Upper lobe of left lung (tissue), 6 donors: ENCODE measurements at regions not wholly inside any gene's neighbourhood (a gene's known extent, or its start where the extent isn't known, plus 50 kb on each side); places are given as distances from the start of the nearest gene placed in this dataset.

Experiments used
- ATAC-seq, 2 donors: fragments of 200-7000 bp; cut with Tn5 transposase; one replicate each; pipeline ENCODE4 v1.9.1; 2022; ENCODE audit warnings: mild to moderate bottlenecking in 2 of 2, moderate library complexity in 2 of 2; ENCODE audit not compliant: low FRiP score in 2 of 2
- DNase-seq, 2 donors: peaks; one replicate each; pipeline ENCODE4 v3.0.0-alpha.2; 2019 to 2020
- H3K27ac ChIP-seq, 4 donors: fragments of 200-600 bp; sonication (generic); one replicate each; pipeline ENCODE4 v1.5.1; 2016 to 2019
- H3K27me3 ChIP-seq, 4 donors: fragments of 200-600 bp; sonication (generic); one replicate each; pipeline ENCODE4 v1.5.1; 2017 to 2019
- H3K36me3 ChIP-seq, 4 donors: fragments of 200-600 bp; sonication (generic); one replicate each; pipeline ENCODE4 v1.5.1; 2016 to 2019
- H3K4me1 ChIP-seq, 4 donors: fragments of 200-600 bp; sonication (generic); one replicate each; pipeline ENCODE4 v1.5.1; 2018 to 2019
- H3K4me3 ChIP-seq, 4 donors: fragments of 200-600 bp; sonication (generic); one replicate each; pipeline ENCODE4 v1.5.1; 2017 to 2019; ENCODE audit warnings: mild to moderate bottlenecking in 2 of 4, moderate library complexity in 1 of 4
- H3K9me3 ChIP-seq, 4 donors: fragments of 200-600 bp; sonication (generic); one replicate each; pipeline ENCODE4 v1.5.1; 2018 to 2019
- CTCF ChIP-seq, 6 experiments: fragments of 450-650 bp in 4 of 6; fragments of 200-600 bp in 2 of 6; sonication (generic) in 2 of 6; IDR thresholded peaks; one replicate each; pipeline ENCODE4 v1.5.1; 2016 to 2019; ENCODE audit warnings: antibody characterized with exemption in 6 of 6
- EP300 ChIP-seq, 4 donors: sonication (generic); formaldehyde crosslinking; IDR thresholded peaks; one replicate each; pipeline ENCODE4 v1.5.1; 2017; ENCODE audit warnings: antibody characterized with exemption in 4 of 4, control low read depth in 2 of 4
- POLR2A ChIP-seq, 4 donors: fragments of 450-650 bp; IDR thresholded peaks; one replicate each; pipeline ENCODE4 v1.5.1; 2016 to 2017; ENCODE audit warnings: antibody characterized with exemption in 4 of 4, mild to moderate bottlenecking in 2 of 4
- POLR2AphosphoS5 ChIP-seq, 2 donors: sonication (generic); formaldehyde crosslinking; IDR thresholded peaks; one replicate each; pipeline ENCODE4 v1.5.1; 2017; ENCODE audit warnings: antibody characterized with exemption in 2 of 2
- WGBS, 2 donors: methylation state at CpG; one replicate each; pipeline ENCODE4 v1.1.5; 2017 to 2018; 5-methylcytosine and 5-hydroxymethylcytosine counted together
- donor health status: DM: no; HTN: no; CAD: no; lungs with moderate emphysema.
- donor health status: DM: no; HTN: yes; CAD: no; lungs with severe emphysema.

- no peaks in the 10 kb centered on the region for H3K36me3 ChIP-seq
- H3K27ac ChIP-seq = no peak overlapping the region
- H3K4me1 ChIP-seq = peaks cover 0 to 8% (median 5%) of the 10 kb centered on the region in 4 donors
- H3K4me3 ChIP-seq = no peak overlapping the region
- ATAC-seq (peak in 1 of 2 donors; percentile 56), DNase-seq (peak in 1 of 2 donors; percentile 68)
- no peaks in the 10 kb centered on the region for H3K9me3 ChIP-seq
- TF ChIP-seq CTCF (IDR thresholded peaks at IDR 0.05) (no peak), POLR2A (IDR thresholded peaks at IDR 0.05) (no peak), POLR2AphosphoS5 (IDR thresholded peaks at IDR 0.05) (no peak), EP300 (IDR thresholded peaks at IDR 0.05) (no peak)
- 85 to 90% methylated on average over 17 of the region's 17 CpGs for WGBS, 2 donors
- H3K27me3 ChIP-seq = no peaks in the 10 kb centered on the region
Observed at GRCh38 chr2:9778471-9779316, 64.6 kb upstream of the TAF1B start.

DNA sequence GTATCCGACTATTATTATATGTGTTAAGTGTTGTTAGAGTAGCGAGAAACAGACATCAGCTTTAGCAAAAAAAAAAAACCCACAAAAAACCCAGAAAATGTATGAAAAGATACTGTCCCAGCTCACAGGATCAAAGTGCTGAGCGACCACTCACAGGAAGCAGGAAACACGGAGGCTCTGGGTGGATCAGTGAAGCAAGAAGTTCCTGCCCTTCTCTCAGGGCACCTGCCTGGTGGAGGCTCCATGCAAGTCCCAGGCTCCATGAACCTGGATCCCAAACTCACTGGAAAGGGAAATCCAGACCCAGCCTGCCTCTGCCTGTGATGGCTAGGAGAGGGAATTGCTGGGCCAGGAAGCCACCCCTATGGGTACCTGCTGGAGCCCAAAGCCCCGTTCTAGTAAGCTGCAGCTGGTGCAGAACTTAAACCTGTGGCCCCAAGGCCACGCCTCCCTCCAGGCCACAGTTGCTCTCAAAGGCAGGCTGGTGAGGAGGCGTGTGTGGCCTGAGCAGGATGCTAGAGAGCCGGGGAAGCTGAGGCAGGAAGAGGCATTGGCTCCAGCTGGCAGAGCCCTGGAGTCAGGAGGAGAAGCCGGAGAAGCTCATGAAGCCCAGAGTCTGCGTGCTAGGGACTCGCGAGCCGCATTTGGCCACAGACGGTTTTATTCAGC, 63.5 kb upstream of the TAF1B start:
- TF ChIP-seq POLR2AphosphoS5 (IDR thresholded peaks at IDR 0.05) = no peak
- TF ChIP-seq CTCF (IDR thresholded peaks at IDR 0.05) = no peak
- no peak for TF ChIP-seq POLR2A (IDR thresholded peaks at IDR 0.05)
- TF ChIP-seq EP300 (IDR thresholded peaks at IDR 0.05) = no peak
- no peak overlapping the region for H3K27ac ChIP-seq
- ATAC-seq (no peak), DNase-seq (no peak)
- WGBS, 2 donors = 79 to 82% methylated on average over 13 to 14 of the region's 14 CpGs
- H3K9me3 ChIP-seq = no peaks in the 10 kb centered on the region
- no peaks in the 10 kb centered on the region for H3K36me3 ChIP-seq
- H3K4me1 ChIP-seq = peaks cover 0 to 5% (median 5%) of the 10 kb centered on the region in 4 donors
- no peak overlapping the region for H3K4me3 ChIP-seq
- H3K27me3 ChIP-seq = no peaks in the 10 kb centered on the region

DNA sequence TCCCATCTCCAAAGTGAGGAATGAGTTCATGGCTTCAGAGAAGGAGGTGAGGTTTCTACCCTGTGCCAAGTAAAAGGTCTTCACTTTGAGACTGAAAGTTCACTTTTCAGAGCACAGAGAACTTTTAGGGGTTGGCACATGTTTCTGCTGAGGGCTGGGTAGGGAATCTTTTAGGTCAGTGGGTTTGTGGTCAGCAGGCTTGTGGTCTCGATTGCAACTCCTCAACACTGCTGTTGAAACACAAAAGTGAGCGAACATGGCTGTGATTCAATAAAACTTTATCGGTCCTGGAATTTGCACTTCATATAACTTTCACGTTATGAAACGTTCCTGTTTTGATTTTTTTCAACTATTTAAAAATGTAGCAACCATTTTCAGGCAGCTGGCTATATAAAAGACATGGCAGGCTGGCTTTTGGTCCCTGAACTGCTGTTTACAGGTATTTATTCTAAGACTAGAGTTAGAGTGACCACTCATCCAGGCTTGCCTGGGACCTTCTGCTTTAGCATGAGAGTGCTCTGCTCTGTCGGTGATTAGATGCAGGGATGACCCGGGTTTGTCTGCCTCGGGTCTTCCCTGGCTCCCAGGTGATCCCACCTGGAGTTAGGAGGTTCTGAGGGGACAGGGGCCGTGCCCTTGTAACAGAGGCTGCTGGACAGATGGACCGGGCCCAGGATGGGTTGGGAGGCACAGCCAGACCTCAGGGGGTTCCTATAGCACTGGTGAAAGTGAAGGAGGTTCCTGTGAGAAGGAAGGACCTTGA, 62.7 kb upstream of the TAF1B start:
- TF ChIP-seq EP300 (IDR thresholded peaks at IDR 0.05) (no peak), POLR2A (IDR thresholded peaks at IDR 0.05) (no peak), POLR2AphosphoS5 (IDR thresholded peaks at IDR 0.05) (no peak), CTCF (IDR thresholded peaks at IDR 0.05) (no peak)
- Histone ChIP-seq H3K27ac (no peak overlapping the region), H3K4me1 (peaks cover 0 to 5% (median 5%) of the 10 kb centered on the region in 4 donors), H3K9me3 (no peaks in the 10 kb centered on the region), H3K27me3 (no peaks in the 10 kb centered on the region), H3K4me3 (no peak overlapping the region), H3K36me3 (no peaks in the 10 kb centered on the region)
- ATAC-seq (no peak), DNase-seq (no peak)
- WGBS, 2 donors = 80 to 88% methylated on average over 10 of the region's 10 CpGs

GRCh38 chr2:9781252-9781651, 62.0 kb upstream of the TAF1B start:
- no peak for ATAC-seq
- TF ChIP-seq POLR2A (IDR thresholded peaks at IDR 0.05) (no peak), EP300 (IDR thresholded peaks at IDR 0.05) (no peak), POLR2AphosphoS5 (IDR thresholded peaks at IDR 0.05) (no peak), CTCF (IDR thresholded peaks at IDR 0.05) (no peak)
- 93% methylated on average over 9 of the region's 9 CpGs for WGBS, 2 donors

More at GRCh38 chr2:9781252-9781651, 62.0 kb upstream of the TAF1B start:
- Histone ChIP-seq H3K4me3 (no peak overlapping the region), H3K36me3 (no peaks in the 10 kb centered on the region), H3K4me1 (peaks cover 0 to 5% (median 5%) of the 10 kb centered on the region in 4 donors), H3K9me3 (no peaks in the 10 kb centered on the region), H3K27ac (no peak overlapping the region), H3K27me3 (no peaks in the 10 kb centered on the region)
- DNase-seq = no peak
